ENCODE measurements at regions not wholly inside any gene's neighbourhood (a gene's known extent, or its start where the extent isn't known, plus 50 kb on each side); places are given as distances from the start of the nearest gene placed in this dataset.
A peak's percentile ranks its signal among the peaks of the same experiment; 100 is the strongest.

- TF ChIP-seq CTCF (IDR thresholded peaks at IDR 0.05; ENCODE audit: insufficient read depth, low read depth, low read length, missing control alignments), result no peak
- no peak overlapping the region for H3K4me3 ChIP-seq (ENCODE audit: low read length)
- DNase-seq (ENCODE audit: low read depth), result no peak
Observed at GRCh38 chr3:74465715-74466410, 148.6 kb downstream of the CNTN3 start.

- DNase-seq (ENCODE audit: low read depth), result no peak
- no peak for TF ChIP-seq CTCF (IDR thresholded peaks at IDR 0.05; ENCODE audit: insufficient read depth, low read depth, low read length, missing control alignments)
Observed at GRCh38 chr3:74463515-74463914, 150.9 kb downstream of the CNTN3 start.

GRCh38 chr3:74456166-74456565, 158.3 kb downstream of the CNTN3 start:
- no peak for TF ChIP-seq CTCF (IDR thresholded peaks at IDR 0.05; ENCODE audit: insufficient read depth, low read depth, low read length, missing control alignments)
- no peak for DNase-seq (ENCODE audit: low read depth)
- H3K4me3 ChIP-seq (ENCODE audit: low read length), result no peak overlapping the region

More at GRCh38 chr3:74463515-74463914, 150.9 kb downstream of the CNTN3 start:
- H3K4me3 ChIP-seq (ENCODE audit: low read length), result no peak overlapping the region

GRCh38 chr3:74447221-74447620, 167.2 kb downstream of the CNTN3 start:
- H3K4me3 ChIP-seq (ENCODE audit: low read length), result no peak overlapping the region
- no peak for DNase-seq (ENCODE audit: low read depth)

GRCh38 chr3:74445541-74445940, 168.9 kb downstream of the CNTN3 start:
- no peak overlapping the region for H3K4me3 ChIP-seq (ENCODE audit: low read length)
- DNase-seq (ENCODE audit: low read depth), result no peak
- TF ChIP-seq CTCF (IDR thresholded peaks at IDR 0.05; ENCODE audit: insufficient read depth, low read depth, low read length, missing control alignments), result no peak

More at GRCh38 chr3:74447221-74447620, 167.2 kb downstream of the CNTN3 start:
- no peak for TF ChIP-seq CTCF (IDR thresholded peaks at IDR 0.05; ENCODE audit: insufficient read depth, low read depth, low read length, missing control alignments)

GRCh38 chr3:74443102-74443501, 171.4 kb downstream of the CNTN3 start:
- H3K4me3 ChIP-seq (ENCODE audit: low read length), result no peak overlapping the region
- TF ChIP-seq CTCF (IDR thresholded peaks at IDR 0.05; ENCODE audit: insufficient read depth, low read depth, low read length, missing control alignments), result peak; percentile 27
- DNase-seq (ENCODE audit: low read depth), result peak; percentile 93

GRCh38 chr3:74442683-74443082, 171.8 kb downstream of the CNTN3 start:
- no peak for DNase-seq (ENCODE audit: low read depth)
- no peak for TF ChIP-seq CTCF (IDR thresholded peaks at IDR 0.05; ENCODE audit: insufficient read depth, low read depth, low read length, missing control alignments)
- H3K4me3 ChIP-seq (ENCODE audit: low read length), result no peak overlapping the region
